Liver (tissue), 8 donors: ENCODE measurements at regions not wholly inside any gene's neighbourhood (a gene's known extent, or its start where the extent isn't known, plus 50 kb on each side); places are given as distances from the start of the nearest gene placed in this dataset.

Source experiments
- DNase-seq: peaks from one replicate; pipeline ENCODE4 v3.0.0-alpha.2; 2017; ENCODE audit warnings: low spot score
- H3K27ac ChIP-seq, 2 donors: one replicate each; pipeline ENCODE4 v1.7.0; 2013; ENCODE audit warnings: inconsistent platforms in 2 of 2, low read length in 2 of 2, control low read depth in 1 of 2, low read depth in 1 of 2, mild to moderate bottlenecking in 1 of 2
- H3K27me3 ChIP-seq, 4 donors: one replicate each; pipeline versions ENCODE4 v1.6.1 to v1.7.0; 2013; ENCODE audit warnings: low read length in 3 of 4, inconsistent platforms in 1 of 4, mild to moderate bottlenecking in 1 of 4, moderate library complexity in 1 of 4; ENCODE audit not compliant: control insufficient read depth in 4 of 4, insufficient read depth in 4 of 4
- H3K36me3 ChIP-seq, 4 donors: one replicate each; pipeline versions ENCODE4 v1.6.1 to v1.7.0; 2013; ENCODE audit warnings: low read length in 3 of 4, mild to moderate bottlenecking in 3 of 4, low read depth in 1 of 4, moderate library complexity in 1 of 4; ENCODE audit not compliant: control insufficient read depth in 4 of 4, insufficient read depth in 3 of 4
- H3K4me1 ChIP-seq, 4 donors: one replicate each; pipeline versions ENCODE4 v1.6.1 to v1.7.0; 2013; ENCODE audit warnings: low read length in 3 of 4, mild to moderate bottlenecking in 3 of 4, moderate library complexity in 1 of 4; ENCODE audit not compliant: control insufficient read depth in 4 of 4, insufficient read depth in 4 of 4
- H3K4me3 ChIP-seq, 3 donors: one replicate each; pipeline versions ENCODE4 v1.6.1 to v1.7.0; 2013; ENCODE audit warnings: low read length in 3 of 3, control low read depth in 1 of 3, low read depth in 1 of 3, mild to moderate bottlenecking in 1 of 3
- H3K9ac ChIP-seq, 2 donors: one replicate each; pipeline ENCODE4 v1.7.0; 2013; ENCODE audit warnings: low read length in 2 of 2, mild to moderate bottlenecking in 2 of 2, moderate library complexity in 2 of 2, control low read depth in 1 of 2, low read depth in 1 of 2
- H3K9me3 ChIP-seq, 4 donors: one replicate each; pipeline versions ENCODE4 v1.6.1 to v1.7.0; 2013; ENCODE audit warnings: low read length in 3 of 4; ENCODE audit not compliant: control insufficient read depth in 4 of 4
- ATF3 ChIP-seq: IDR thresholded peaks from 2 replicates; pipeline ENCODE4 v1.6.1; 2016; ENCODE audit warnings: antibody characterized with exemption
- CTCF ChIP-seq: fragments of 150-350 bp; IDR thresholded peaks from 2 replicates; pipeline ENCODE4 v1.5.1; 2017; ENCODE audit warnings: improper control_type of control experiment, low read depth, low read length; ENCODE audit not compliant: missing input control
- EGR1 ChIP-seq, 2 donors: IDR thresholded peaks; 2 replicates each; pipeline ENCODE4 v1.6.1; 2016 to 2018; ENCODE audit warnings: antibody characterized with exemption in 2 of 2, low read depth in 2 of 2
- FOXA1 ChIP-seq: IDR thresholded peaks from 2 replicates; pipeline ENCODE4 v1.6.1; 2016; ENCODE audit warnings: antibody characterized with exemption
- FOXA2 ChIP-seq: IDR thresholded peaks from 2 replicates; pipeline ENCODE4 v1.6.1; 2016; ENCODE audit warnings: antibody characterized with exemption
- GABPA ChIP-seq, 2 donors: IDR thresholded peaks in 1 of 2; conservative IDR thresholded peaks in 1 of 2; 2 replicates each; pipeline ENCODE4 v1.6.1; 2016; ENCODE audit warnings: antibody characterized with exemption in 2 of 2, mild to moderate bottlenecking in 1 of 2, moderate library complexity in 1 of 2
- HNF4A ChIP-seq, 2 donors: conservative IDR thresholded peaks; 2 replicates each; pipeline ENCODE4 v1.6.1; 2016; ENCODE audit warnings: antibody characterized with exemption in 2 of 2, mild to moderate bottlenecking in 2 of 2
- HNF4G ChIP-seq: IDR thresholded peaks from 2 replicates; pipeline ENCODE4 v1.6.1; 2016; ENCODE audit warnings: antibody characterized with exemption
- JUND ChIP-seq, 2 donors: IDR thresholded peaks; 2 replicates each; pipeline ENCODE4 v1.6.1; 2016; ENCODE audit warnings: antibody characterized with exemption in 2 of 2
- MAX ChIP-seq: IDR thresholded peaks from 2 replicates; pipeline ENCODE4 v1.6.1; 2016; ENCODE audit warnings: antibody characterized with exemption
- NR2F2 ChIP-seq: IDR thresholded peaks from 2 replicates; pipeline ENCODE4 v1.6.1; 2016; ENCODE audit warnings: antibody characterized with exemption
- RAD21 ChIP-seq, 2 donors: IDR thresholded peaks; 2 replicates each; pipeline ENCODE4 v1.6.1; 2016; ENCODE audit warnings: antibody characterized with exemption in 2 of 2, mild to moderate bottlenecking in 2 of 2
- REST ChIP-seq: IDR thresholded peaks from 2 replicates; pipeline ENCODE4 v1.6.1; 2016; ENCODE audit warnings: antibody characterized with exemption, mild to moderate bottlenecking
- RXRA ChIP-seq, 2 donors: IDR thresholded peaks; 2 replicates each; pipeline ENCODE4 v1.6.1; 2017 to 2018; ENCODE audit warnings: antibody characterized with exemption in 2 of 2, mild to moderate bottlenecking in 1 of 2
- SP1 ChIP-seq: IDR thresholded peaks from 2 replicates; pipeline ENCODE4 v1.6.1; 2018; ENCODE audit warnings: antibody characterized with exemption, mild to moderate bottlenecking
- TAF1 ChIP-seq: conservative IDR thresholded peaks from 2 replicates; pipeline ENCODE4 v1.6.1; 2016; ENCODE audit warnings: antibody characterized with exemption, mild to moderate bottlenecking
- YY1 ChIP-seq: IDR thresholded peaks from 2 replicates; pipeline ENCODE4 v1.6.1; 2016; ENCODE audit warnings: antibody characterized with exemption, mild to moderate bottlenecking
- ZBTB33 ChIP-seq: IDR thresholded peaks from 2 replicates; pipeline ENCODE4 v1.6.1; 2016; ENCODE audit warnings: antibody characterized with exemption
- WGBS: extraction: QIAGEN DNeasy Blood & Tissue Kit; methylation state at CpG from one replicate; pipeline ENCODE4 v1.1.7; 2013; 5-methylcytosine and 5-hydroxymethylcytosine counted together
- donor health status: healthy.
- donor health status: healthy.
- donor health status: healthy.
- donor health status: healthy.
- donor health status: healthy.

- no peak for TF ChIP-seq REST
- no peak for TF ChIP-seq YY1
- no peak for TF ChIP-seq MAX
- TF ChIP-seq RAD21 (IDR thresholded peaks at IDR 0.05) = no peak
- no peak for TF ChIP-seq RXRA (IDR thresholded peaks at IDR 0.05)
These were observed 64.2 kb downstream of the ENGASE start (continued) for GRCh38 chr17:79138826-79139225.

GRCh38 chr17:79137789-79138165 is 63.2 kb downstream of the ENGASE start:
- no peak overlapping the region for H3K4me3 ChIP-seq
- no peak for DNase-seq
- H3K27me3 ChIP-seq = peaks cover 0 to 2% (median under 1%) of the 10 kb centered on the region in 4 donors
- no peaks in the 10 kb centered on the region for H3K9me3 ChIP-seq
- no peak for TF ChIP-seq JUND (IDR thresholded peaks at IDR 0.05)
- no peak for TF ChIP-seq FOXA1
- TF ChIP-seq RXRA (IDR thresholded peaks at IDR 0.05) = no peak
- TF ChIP-seq TAF1 = no peak
- no peak for TF ChIP-seq ZBTB33
- TF ChIP-seq HNF4G = no peak
- TF ChIP-seq CTCF = no peak
- TF ChIP-seq REST = no peak
- no peak for TF ChIP-seq YY1
- TF ChIP-seq FOXA2 = no peak
- TF ChIP-seq EGR1 (IDR thresholded peaks at IDR 0.05; ENCODE audit: low read depth in 2 of 2) = no peak
- no peak for TF ChIP-seq RAD21 (IDR thresholded peaks at IDR 0.05)
- TF ChIP-seq GABPA (IDR thresholded peaks at IDR 0.05 in 1 of 2, conservative IDR thresholded peaks at IDR 0.05 in 1 of 2) = no peak
- TF ChIP-seq MAX = no peak
- TF ChIP-seq NR2F2 = no peak
- TF ChIP-seq SP1 = no peak
- TF ChIP-seq HNF4A (conservative IDR thresholded peaks at IDR 0.05) = no peak
- no peak for TF ChIP-seq ATF3
- H3K36me3 ChIP-seq = no peaks in the 10 kb centered on the region
- no peak overlapping the region for H3K27ac ChIP-seq
- no peaks in the 10 kb centered on the region for H3K4me1 ChIP-seq
- no peak overlapping the region for H3K9ac ChIP-seq
- WGBS = 62% methylated on average over 22 of the region's 22 CpGs
